ENCODE measurements at regions not wholly inside any gene's neighbourhood (a gene's known extent, or its start where the extent isn't known, plus 50 kb on each side); places are given as distances from the start of the nearest gene placed in this dataset.

- Histone ChIP-seq H3K27ac (ENCODE audit: low read length) (no peak overlapping the region), H3K9me2 (replicated peaks; ENCODE audit: insufficient read depth, low read length) (no peaks in the 10 kb centered on the region), H3K79me2 (ENCODE audit: low read length) (no peaks in the 10 kb centered on the region), H2AFZ (ENCODE audit: low read length) (no peak overlapping the region), H4K20me1 (ENCODE audit: insufficient read depth, low read length) (no peaks in the 10 kb centered on the region), H3K27me3 (replicated peaks; ENCODE audit: insufficient read depth, low read length) (no peaks in the 10 kb centered on the region), H3F3A (ENCODE audit: insufficient read depth, low read length) (no peaks in the 10 kb centered on the region), H3K9ac (ENCODE audit: low read length) (no peak overlapping the region), H3K4me2 (ENCODE audit: low read depth, low read length) (no peak overlapping the region), H3K36me3 (replicated peaks; ENCODE audit: insufficient read depth, low read length) (no peaks in the 10 kb centered on the region), H3K9me3 (replicated peaks; ENCODE audit: insufficient read depth, low read length) (no peaks in the 10 kb centered on the region), H3K4me3 (ENCODE audit: low read length) (no peak overlapping the region), H3K4me1 (ENCODE audit: low read length) (no peaks in the 10 kb centered on the region)
- no peak for TF ChIP-seq CTCF (IDR thresholded peaks at IDR 0.05; ENCODE audit: low read length)
- TF ChIP-seq EZH2phosphoT487 (IDR thresholded peaks at IDR 0.05; ENCODE audit: low read length): no peak
- TF ChIP-seq EZH2 (optimal IDR thresholded peaks at IDR 0.05; ENCODE audit: low read depth, low read length): no peak
- DNase-seq: no peak
These were observed 170.1 kb downstream of the GADD45G start for GRCh38 chr9:89774858-89775370.

- H3K9me3 ChIP-seq (replicated peaks; ENCODE audit: insufficient read depth, low read length): no peaks in the 10 kb centered on the region
- no peak overlapping the region for H3K4me2 ChIP-seq (ENCODE audit: low read depth, low read length)
- no peak for DNase-seq
- H3K79me2 ChIP-seq (ENCODE audit: low read length): no peaks in the 10 kb centered on the region
- no peaks in the 10 kb centered on the region for H4K20me1 ChIP-seq (ENCODE audit: insufficient read depth, low read length)
- no peaks in the 10 kb centered on the region for H3K9me2 ChIP-seq (replicated peaks; ENCODE audit: insufficient read depth, low read length)
- H3K36me3 ChIP-seq (replicated peaks; ENCODE audit: insufficient read depth, low read length): no peaks in the 10 kb centered on the region
- no peak overlapping the region for H3K27ac ChIP-seq (ENCODE audit: low read length)
- no peak overlapping the region for H2AFZ ChIP-seq (ENCODE audit: low read length)
- no peak for TF ChIP-seq EZH2 (optimal IDR thresholded peaks at IDR 0.05; ENCODE audit: low read depth, low read length)
- no peak for TF ChIP-seq EZH2phosphoT487 (IDR thresholded peaks at IDR 0.05; ENCODE audit: low read length)
- TF ChIP-seq CTCF (IDR thresholded peaks at IDR 0.05; ENCODE audit: low read length): no peak
- no peaks in the 10 kb centered on the region for H3K27me3 ChIP-seq (replicated peaks; ENCODE audit: insufficient read depth, low read length)
- no peaks in the 10 kb centered on the region for H3F3A ChIP-seq (ENCODE audit: insufficient read depth, low read length)
- no peaks in the 10 kb centered on the region for H3K4me1 ChIP-seq (ENCODE audit: low read length)
- H3K4me3 ChIP-seq (ENCODE audit: low read length): no peak overlapping the region
- no peak overlapping the region for H3K9ac ChIP-seq (ENCODE audit: low read length)
These were observed 170.8 kb downstream of the GADD45G start for GRCh38 chr9:89775641-89776040.

- no peak overlapping the region for H3K4me3 ChIP-seq (ENCODE audit: low read length)
- no peaks in the 10 kb centered on the region for H3K9me2 ChIP-seq (replicated peaks; ENCODE audit: insufficient read depth, low read length)
- H3K27me3 ChIP-seq (replicated peaks; ENCODE audit: insufficient read depth, low read length): no peaks in the 10 kb centered on the region
- H3K9ac ChIP-seq (ENCODE audit: low read length): no peak overlapping the region
- no peaks in the 10 kb centered on the region for H3K79me2 ChIP-seq (ENCODE audit: low read length)
- no peak overlapping the region for H2AFZ ChIP-seq (ENCODE audit: low read length)
- no peak for DNase-seq
- H3K4me1 ChIP-seq (ENCODE audit: low read length): no peaks in the 10 kb centered on the region
- H3K9me3 ChIP-seq (replicated peaks; ENCODE audit: insufficient read depth, low read length): no peaks in the 10 kb centered on the region
- no peak overlapping the region for H3K4me2 ChIP-seq (ENCODE audit: low read depth, low read length)
- no peaks in the 10 kb centered on the region for H4K20me1 ChIP-seq (ENCODE audit: insufficient read depth, low read length)
- no peak overlapping the region for H3K27ac ChIP-seq (ENCODE audit: low read length)
- no peak for TF ChIP-seq EZH2 (optimal IDR thresholded peaks at IDR 0.05; ENCODE audit: low read depth, low read length)
- TF ChIP-seq EZH2phosphoT487 (IDR thresholded peaks at IDR 0.05; ENCODE audit: low read length): no peak
- no peak for TF ChIP-seq CTCF (IDR thresholded peaks at IDR 0.05; ENCODE audit: low read length)
- H3F3A ChIP-seq (ENCODE audit: insufficient read depth, low read length): no peaks in the 10 kb centered on the region
- no peaks in the 10 kb centered on the region for H3K36me3 ChIP-seq (replicated peaks; ENCODE audit: insufficient read depth, low read length)
These were observed 172.1 kb downstream of the GADD45G start for GRCh38 chr9:89776795-89777525.
